MCF 10A (cell line): ENCODE measurements at regions not wholly inside any gene's neighbourhood (a gene's known extent, or its start where the extent isn't known, plus 50 kb on each side); places are given as distances from the start of the nearest gene placed in this dataset.
A peak's percentile ranks its signal among the peaks of the same experiment; 100 is the strongest.

Source experiments
- BruUV-seq: library from RNA; stranded (reverse); fragments of 400-500 nt; replicated peaks from 2 replicates; lab custom pipeline; 2021; lab: Mats Ljungman, UMichigan
- CTCF ChIA-PET: fragments of 300-600 bp; sonication (Branson Sonifier 250); formaldehyde crosslinking; extraction: SDS; loops from one replicate; lab custom pipeline; 2021; ENCODE audit warnings: antibody characterized with exemption, inconsistent platforms; lab: Yijun Ruan, JAX
- POLR2A ChIA-PET: fragments of 300-600, 350-650 bp; sonication (Branson Sonifier 250); formaldehyde crosslinking; extraction: SDS; loops from one replicate; lab custom pipeline; 2020; ENCODE audit warnings: antibody characterized with exemption, inconsistent platforms; lab: Yijun Ruan, JAX
- DNase-seq: peaks from one replicate; pipeline ENCODE4 v3.0.0-alpha.2; 2018; ENCODE audit not compliant: unreplicated experiment
- H3K27ac Mint-ChIP-seq: one replicate; pipeline ENCODE4 v1.8.0; 2022; ENCODE audit warnings: mild to moderate bottlenecking, low read depth, mixed read lengths; ENCODE audit not compliant: unreplicated experiment
- H3K27me3 Mint-ChIP-seq: one replicate; pipeline ENCODE4 v1.8.0; 2022; ENCODE audit warnings: mixed read lengths; ENCODE audit not compliant: insufficient read depth, unreplicated experiment
- H3K36me3 Mint-ChIP-seq: one replicate; pipeline ENCODE4 v1.8.0; 2022; ENCODE audit warnings: mild to moderate bottlenecking, moderate library complexity, mixed read lengths; ENCODE audit not compliant: insufficient read depth, unreplicated experiment
- H3K4me1 Mint-ChIP-seq: one replicate; pipeline ENCODE4 v1.8.0; 2022; ENCODE audit warnings: mixed read lengths; ENCODE audit not compliant: insufficient read depth, unreplicated experiment
- H3K4me3 Mint-ChIP-seq: one replicate; pipeline ENCODE4 v1.8.0; 2022; ENCODE audit warnings: mild to moderate bottlenecking, moderate library complexity, mixed read lengths; ENCODE audit not compliant: unreplicated experiment
- H3K9me3 Mint-ChIP-seq: one replicate; pipeline ENCODE4 v1.8.0; 2022; ENCODE audit warnings: mixed read lengths; ENCODE audit not compliant: unreplicated experiment
- CTCF ChIP-seq: fragments of 200-600 bp; IDR thresholded peaks from one replicate; pipeline ENCODE4 v1.8.0; 2022; ENCODE audit warnings: antibody characterized with exemption, mild to moderate bottlenecking; ENCODE audit not compliant: unreplicated experiment
- intact Hi-C: fragments of 100-400 bp; cut with micrococcal nuclease; formaldehyde crosslinking; loops from 2 replicates; pipeline ENCODE4 v1.14.1; 2022

GRCh38 chr7:110382736-110383135 is 708.2 kb upstream of the LRRN3 start:
- Mint-ChIP-seq H3K27ac (no peak overlapping the region), H3K4me3 (no peak overlapping the region), H3K27me3 (no peaks in the 10 kb centered on the region), H3K36me3 (peaks cover 6% of the 10 kb centered on the region), H3K9me3 (no peaks in the 10 kb centered on the region), H3K4me1 (peaks cover 18% of the 10 kb centered on the region)
- intact Hi-C loops, result no loop called here
- ChIA-PET POLR2A (no interaction called here), CTCF (interaction anchor here (1.0 kb wide), 1 partner anchor 119 kb away, joined by 3 read pairs; no protein-coding TSS in a partner anchor)
- no TSS peak for BruUV-seq
- no peak for TF ChIP-seq CTCF
- no peak for DNase-seq

- no peak for TF ChIP-seq CTCF
- no peak overlapping the region for H3K4me3 Mint-ChIP-seq
- H3K9me3 Mint-ChIP-seq, result no peaks in the 10 kb centered on the region
- no peak for DNase-seq
- no peak overlapping the region for H3K27ac Mint-ChIP-seq
- intact Hi-C loops, result no loop called here
- H3K36me3 Mint-ChIP-seq, result peaks cover 6% of the 10 kb centered on the region
- no TSS peak for BruUV-seq
- H3K4me1 Mint-ChIP-seq, result peaks cover 31% of the 10 kb centered on the region
- CTCF ChIA-PET, result interaction anchor here (0.9 kb wide), 1 partner anchor 25 kb away, joined by 3 read pairs; no protein-coding TSS in a partner anchor
- POLR2A ChIA-PET, result interaction anchor here (1.0 kb wide), 1 partner anchor 62 kb away, joined by 5 read pairs; no protein-coding TSS in a partner anchor
- no peaks in the 10 kb centered on the region for H3K27me3 Mint-ChIP-seq
These were observed 704.9 kb upstream of the LRRN3 start for GRCh38 chr7:110386006-110386405.

DNA sequence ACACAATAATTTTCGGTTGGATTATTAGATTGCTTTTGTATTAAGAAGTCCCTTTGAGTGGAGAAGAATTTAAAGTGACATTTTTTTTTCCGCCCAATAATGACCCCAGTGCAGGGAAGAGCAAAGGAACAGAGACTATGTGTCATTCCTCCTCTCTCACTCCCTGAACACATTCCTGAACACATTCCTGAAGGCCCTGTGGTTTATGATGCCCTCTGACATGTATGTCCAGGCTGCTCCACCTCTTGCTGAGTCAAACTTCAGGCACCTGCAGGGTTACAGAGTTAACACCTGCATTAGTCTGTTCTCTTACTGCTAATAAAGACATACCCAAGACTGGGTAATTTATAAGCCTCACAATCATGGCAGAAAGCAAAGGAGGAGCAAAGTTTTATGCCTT is 704.0 kb upstream of the LRRN3 start:
- Mint-ChIP-seq H3K9me3 (no peaks in the 10 kb centered on the region), H3K4me3 (peak overlapping the region; percentile 14), H3K27me3 (no peaks in the 10 kb centered on the region), H3K36me3 (peaks cover 6% of the 10 kb centered on the region), H3K27ac (peak overlapping the region; percentile 59), H3K4me1 (peaks cover 31% of the 10 kb centered on the region)
- POLR2A ChIA-PET, result no interaction called here
- CTCF ChIA-PET, result no interaction called here
- intact Hi-C loops, result no loop called here
- TF ChIP-seq CTCF, result no peak
- DNase-seq, result peak; percentile 73
- BruUV-seq, result no TSS peak

DNA sequence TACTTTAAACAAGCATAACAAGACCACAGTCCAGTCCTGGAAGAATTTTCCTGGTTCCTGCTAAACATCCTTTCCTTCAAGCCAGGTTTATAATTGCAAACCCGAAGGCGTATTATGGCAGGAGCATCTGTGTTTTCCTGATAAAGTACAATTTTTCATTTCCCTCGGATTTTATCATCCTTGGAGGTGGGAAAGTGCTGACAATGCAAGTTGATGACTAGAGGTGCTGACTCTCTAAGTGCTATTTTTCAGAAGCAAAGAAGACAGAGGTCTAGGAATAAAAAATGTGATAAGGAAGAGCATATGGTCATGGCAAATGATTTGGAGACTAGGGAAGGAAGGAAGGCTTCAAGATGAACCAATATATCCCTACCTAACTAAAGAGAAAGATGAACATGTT is 703.2 kb upstream of the LRRN3 start:
- BruUV-seq, result no TSS peak
- Mint-ChIP-seq H3K4me1 (peaks cover 31% of the 10 kb centered on the region), H3K27me3 (no peaks in the 10 kb centered on the region), H3K4me3 (no peak overlapping the region), H3K27ac (peak overlapping the region; percentile 59), H3K9me3 (no peaks in the 10 kb centered on the region), H3K36me3 (peaks cover 6% of the 10 kb centered on the region)
- POLR2A ChIA-PET, result no interaction called here
- TF ChIP-seq CTCF, result no peak
- no peak for DNase-seq
- intact Hi-C loops, result no loop called here
- CTCF ChIA-PET, result no interaction called here
